WI38 (cell line): ENCODE measurements at regions not wholly inside any gene's neighbourhood (a gene's known extent, or its start where the extent isn't known, plus 50 kb on each side); places are given as distances from the start of the nearest gene placed in this dataset.
"Not testable (repeated sequence)": the region's sequence is repeated elsewhere in the genome, so short reads cannot be mapped to it uniquely, and the experiment has no call there.

ENCODE experiments used
- H3K4me3 ChIP-seq: 2 replicates; pipeline ENCODE4 v1.5.1; 2011; ENCODE audit warnings: low read depth, mild to moderate bottlenecking, control low read depth, low read length
- CTCF ChIP-seq: IDR thresholded peaks from 2 replicates; pipeline ENCODE4 v1.5.1; 2012; ENCODE audit warnings: low read depth, mild to moderate bottlenecking, control low read depth, low read length

- 0 out of 2 replicates have a peak, but pooled peaks have one; percentile 3 for TF ChIP-seq CTCF
- H3K4me3 ChIP-seq, result no peak overlapping the region
Observed at GRCh38 chr13:62767473-62767872, 1351.8 kb upstream of the PCDH20 start.

GRCh38 chr13:62760724-62761123, 1345.1 kb upstream of the PCDH20 start:
- no peak for TF ChIP-seq CTCF
- H3K4me3 ChIP-seq, result no peak overlapping the region

GRCh38 chr13:62747629-62748028, 1332.0 kb upstream of the PCDH20 start:
- no peak for TF ChIP-seq CTCF
- H3K4me3 ChIP-seq, result no peak overlapping the region

GRCh38 chr13:62747152-62747551, 1331.5 kb upstream of the PCDH20 start:
- H3K4me3 ChIP-seq, result no peak overlapping the region
- no peak for TF ChIP-seq CTCF

GRCh38 chr13:62729746-62730145, 1314.1 kb upstream of the PCDH20 start:
- H3K4me3 ChIP-seq, result not testable (repeated sequence)

GRCh38 chr13:62721893-62722292, 1306.2 kb upstream of the PCDH20 start:
- TF ChIP-seq CTCF, result no peak
- no peak overlapping the region for H3K4me3 ChIP-seq

- not testable (repeated sequence) for H3K4me3 ChIP-seq
Observed at GRCh38 chr13:62711948-62712347, 1296.3 kb upstream of the PCDH20 start.

GRCh38 chr13:62710787-62711186, 1295.1 kb upstream of the PCDH20 start:
- no peak overlapping the region for H3K4me3 ChIP-seq
- no peak for TF ChIP-seq CTCF
